ENCODE measurements at regions not wholly inside any gene's neighbourhood (a gene's known extent, or its start where the extent isn't known, plus 50 kb on each side); places are given as distances from the start of the nearest gene placed in this dataset.

DNA sequence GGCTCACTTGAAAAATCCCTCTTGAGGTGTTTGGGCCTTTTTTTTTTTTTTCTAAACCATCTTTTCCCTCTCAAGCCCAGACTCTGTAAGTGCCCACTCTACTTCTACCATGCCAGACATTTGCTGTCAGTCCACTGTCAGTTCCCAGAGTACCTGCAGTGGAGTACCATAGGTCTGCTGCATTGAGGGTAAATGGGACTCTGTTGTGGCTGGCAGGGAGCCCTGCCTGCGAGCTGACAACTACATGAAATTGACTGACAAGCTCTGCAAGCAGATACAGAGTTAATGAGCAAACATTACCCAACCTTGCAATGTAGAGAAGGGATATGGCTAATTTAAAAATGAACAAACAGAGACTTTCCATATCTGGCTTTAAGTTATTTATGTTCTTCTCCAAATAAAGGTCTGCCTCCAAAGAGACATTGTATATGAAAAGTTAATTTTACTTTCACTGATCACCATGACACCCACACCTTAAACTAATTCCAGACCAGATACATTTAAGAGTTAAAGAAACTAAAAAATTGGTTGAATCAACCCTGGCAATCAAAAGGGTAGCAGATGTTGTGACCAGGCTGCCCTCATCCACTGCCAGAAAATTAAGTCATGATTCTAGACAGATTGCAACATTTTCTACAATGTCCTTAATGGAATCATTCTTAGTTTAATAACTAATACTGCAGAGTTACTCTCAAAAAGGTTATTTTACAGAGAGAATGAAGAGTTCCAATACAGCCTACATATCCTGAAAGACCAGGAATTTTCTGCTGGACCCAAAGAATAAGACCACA is 100.4 kb upstream of the PAM start:
- DNase-seq (no peak), ATAC-seq (ENCODE audit: insufficient read depth, low FRiP score) (no peak)
- Histone ChIP-seq H3K27me3 (ENCODE audit: control insufficient read depth in 3 of 3, insufficient read depth in 3 of 3, low read length in 2 of 3) (no peaks in the 10 kb centered on the region), H3K36me3 (ENCODE audit: control insufficient read depth in 4 of 4, insufficient read depth in 4 of 4, low read length in 4 of 4) (no peaks in the 10 kb centered on the region), H3K4me1 (ENCODE audit: control insufficient read depth in 5 of 5, insufficient read depth in 5 of 5, low read length in 5 of 5) (no peaks in the 10 kb centered on the region), H3K27ac (ENCODE audit: low read depth in 1 of 2, low read length in 1 of 2) (no peak overlapping the region), H3K9me3 (ENCODE audit: control insufficient read depth in 4 of 4, insufficient read depth in 3 of 4, low read length in 3 of 4) (no peaks in the 10 kb centered on the region), H3K9ac (ENCODE audit: insufficient read depth in 1 of 2, low read length in 2 of 2) (no peak overlapping the region), H3K4me3 (no peak overlapping the region)
- 51 to 73% methylated on average over 1 of the region's 1 CpG for WGBS, 2 donors
- TF ChIP-seq, protein P1, sequence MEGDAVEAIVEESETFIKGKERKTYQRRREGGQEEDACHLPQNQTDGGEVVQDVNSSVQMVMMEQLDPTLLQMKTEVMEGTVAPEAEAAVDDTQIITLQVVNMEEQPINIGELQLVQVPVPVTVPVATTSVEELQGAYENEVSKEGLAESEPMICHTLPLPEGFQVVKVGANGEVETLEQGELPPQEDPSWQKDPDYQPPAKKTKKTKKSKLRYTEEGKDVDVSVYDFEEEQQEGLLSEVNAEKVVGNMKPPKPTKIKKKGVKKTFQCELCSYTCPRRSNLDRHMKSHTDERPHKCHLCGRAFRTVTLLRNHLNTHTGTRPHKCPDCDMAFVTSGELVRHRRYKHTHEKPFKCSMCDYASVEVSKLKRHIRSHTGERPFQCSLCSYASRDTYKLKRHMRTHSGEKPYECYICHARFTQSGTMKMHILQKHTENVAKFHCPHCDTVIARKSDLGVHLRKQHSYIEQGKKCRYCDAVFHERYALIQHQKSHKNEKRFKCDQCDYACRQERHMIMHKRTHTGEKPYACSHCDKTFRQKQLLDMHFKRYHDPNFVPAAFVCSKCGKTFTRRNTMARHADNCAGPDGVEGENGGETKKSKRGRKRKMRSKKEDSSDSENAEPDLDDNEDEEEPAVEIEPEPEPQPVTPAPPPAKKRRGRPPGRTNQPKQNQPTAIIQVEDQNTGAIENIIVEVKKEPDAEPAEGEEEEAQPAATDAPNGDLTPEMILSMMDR (IDR thresholded peaks at IDR 0.05; ENCODE audit: control extremely low read depth, extremely low read depth): no peak

DNA sequence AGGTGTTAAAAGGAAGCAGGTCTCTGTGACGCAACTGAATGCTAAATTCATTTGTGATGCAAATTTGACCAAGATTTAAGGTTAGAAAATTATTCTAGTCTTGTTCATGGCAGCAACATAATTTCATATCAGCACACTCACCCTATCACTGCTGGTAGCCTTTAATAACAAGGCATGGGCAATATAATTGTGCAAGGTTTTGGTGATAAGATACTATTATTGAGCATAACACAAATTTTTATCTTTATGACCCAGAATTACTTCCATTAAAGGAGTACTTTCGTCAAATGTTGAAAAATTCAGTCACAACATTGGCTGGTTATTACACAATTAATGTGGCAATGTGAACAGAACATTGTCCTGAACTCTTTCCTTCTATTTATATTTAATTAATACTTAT is 96.0 kb upstream of the PAM start:
- no peak for DNase-seq
- 69 to 71% methylated on average over 2 of the region's 2 CpGs for WGBS, 2 donors
- ATAC-seq (ENCODE audit: insufficient read depth, low FRiP score): no peak
- no peak overlapping the region for H3K9ac ChIP-seq (ENCODE audit: insufficient read depth in 1 of 2, low read length in 2 of 2)
- H3K4me3 ChIP-seq: no peak overlapping the region
- TF ChIP-seq, protein P1 (IDR thresholded peaks at IDR 0.05; ENCODE audit: control extremely low read depth, extremely low read depth): no peak
- no peaks in the 10 kb centered on the region for H3K36me3 ChIP-seq (ENCODE audit: control insufficient read depth in 4 of 4, insufficient read depth in 4 of 4, low read length in 4 of 4)
- no peaks in the 10 kb centered on the region for H3K9me3 ChIP-seq (ENCODE audit: control insufficient read depth in 4 of 4, insufficient read depth in 3 of 4, low read length in 3 of 4)
- no peak overlapping the region for H3K27ac ChIP-seq (ENCODE audit: low read depth in 1 of 2, low read length in 1 of 2)
- no peaks in the 10 kb centered on the region for H3K4me1 ChIP-seq (ENCODE audit: control insufficient read depth in 5 of 5, insufficient read depth in 5 of 5, low read length in 5 of 5)
- no peaks in the 10 kb centered on the region for H3K27me3 ChIP-seq (ENCODE audit: control insufficient read depth in 3 of 3, insufficient read depth in 3 of 3, low read length in 2 of 3)

DNA sequence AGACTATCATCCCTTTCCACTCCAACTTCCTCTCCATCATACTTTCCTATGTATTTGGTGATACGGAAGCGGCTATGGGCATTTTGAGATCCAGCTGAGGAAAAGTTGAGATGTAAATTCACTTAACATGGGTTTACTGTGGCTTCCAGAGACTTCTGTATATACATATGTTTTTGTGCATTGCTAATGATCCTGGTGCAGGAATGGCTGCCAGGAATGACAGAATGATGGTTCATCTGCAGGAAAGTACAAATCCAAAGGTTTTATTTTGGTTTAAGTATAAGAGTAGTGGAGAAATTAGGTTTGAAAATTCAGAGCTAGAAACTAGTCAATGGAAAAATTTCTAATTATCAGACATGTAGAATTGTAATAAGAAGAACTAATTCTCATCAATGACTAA is 95.0 kb upstream of the PAM start:
- Histone ChIP-seq H3K27ac (ENCODE audit: low read depth in 1 of 2, low read length in 1 of 2) (no peak overlapping the region), H3K9me3 (ENCODE audit: control insufficient read depth in 4 of 4, insufficient read depth in 3 of 4, low read length in 3 of 4) (no peaks in the 10 kb centered on the region), H3K27me3 (ENCODE audit: control insufficient read depth in 3 of 3, insufficient read depth in 3 of 3, low read length in 2 of 3) (no peaks in the 10 kb centered on the region), H3K4me1 (ENCODE audit: control insufficient read depth in 5 of 5, insufficient read depth in 5 of 5, low read length in 5 of 5) (peaks cover 0 to 3% (median 0%) of the 10 kb centered on the region in 5 donors), H3K36me3 (ENCODE audit: control insufficient read depth in 4 of 4, insufficient read depth in 4 of 4, low read length in 4 of 4) (no peaks in the 10 kb centered on the region), H3K9ac (ENCODE audit: insufficient read depth in 1 of 2, low read length in 2 of 2) (no peak overlapping the region), H3K4me3 (no peak overlapping the region)
- WGBS, 2 donors: 97 to 100% methylated on average over 2 of the region's 2 CpGs
- DNase-seq (no peak), ATAC-seq (ENCODE audit: insufficient read depth, low FRiP score) (no peak)
- TF ChIP-seq, protein P1 (IDR thresholded peaks at IDR 0.05; ENCODE audit: control extremely low read depth, extremely low read depth): no peak
